Suprapubic skin (tissue), 4 donors: ENCODE measurements at regions not wholly inside any gene's neighbourhood (a gene's known extent, or its start where the extent isn't known, plus 50 kb on each side); places are given as distances from the start of the nearest gene placed in this dataset.
"Not testable (repeated sequence)": the region's sequence is repeated elsewhere in the genome, so short reads cannot be mapped to it uniquely, and the experiment has no call there.

Experiments
- DNase-seq, 2 donors: peaks; one replicate each; pipeline ENCODE4 v3.0.0-alpha.2; 2019; ENCODE audit warnings: low spot score in 2 of 2
- H3K27ac ChIP-seq: fragments of 200-600 bp; sonication (generic); one replicate; pipeline ENCODE4 v1.5.1; 2019
- H3K27me3 ChIP-seq: fragments of 200-600 bp; sonication (generic); one replicate; pipeline ENCODE4 v1.5.1; 2019
- H3K36me3 ChIP-seq: fragments of 200-600 bp; sonication (generic); one replicate; pipeline ENCODE4 v1.5.1; 2019
- H3K4me1 ChIP-seq: fragments of 200-600 bp; sonication (generic); one replicate; pipeline ENCODE4 v1.5.1; 2019
- H3K4me3 ChIP-seq: fragments of 200-600 bp; sonication (generic); one replicate; pipeline ENCODE4 v1.5.1; 2019; ENCODE audit warnings: mild to moderate bottlenecking
- H3K9me3 ChIP-seq: fragments of 200-600 bp; sonication (generic); one replicate; pipeline ENCODE4 v1.5.1; 2019
- EP300 ChIP-seq: sonication (generic); formaldehyde crosslinking; IDR thresholded peaks from one replicate; pipeline ENCODE4 v1.6.1; 2017; ENCODE audit warnings: antibody characterized with exemption
- POLR2A ChIP-seq, 2 donors: fragments of 450-650 bp; IDR thresholded peaks; one replicate each; pipeline ENCODE4 v1.6.1; 2017; ENCODE audit warnings: antibody characterized with exemption in 2 of 2, mild to moderate bottlenecking in 2 of 2, moderate library complexity in 2 of 2
- POLR2AphosphoS5 ChIP-seq, 3 donors: sonication (generic); formaldehyde crosslinking; IDR thresholded peaks; one replicate each; pipeline ENCODE4 v1.6.1; 2017; ENCODE audit warnings: antibody characterized with exemption in 3 of 3
- WGBS: methylation state at CpG from one replicate; pipeline ENCODE4 v1.1.5; 2018; 5-methylcytosine and 5-hydroxymethylcytosine counted together
- TF ChIP-seq, protein P1 (sequence below), 2 donors: fragments of 200-600 bp in 1 of 2; fragments of 450-650 bp in 1 of 2; sonication (generic) in 1 of 2; IDR thresholded peaks; one replicate each; pipeline ENCODE4 v1.5.1; 2016 to 2019; ENCODE audit warnings: antibody characterized with exemption in 2 of 2, mild to moderate bottlenecking in 1 of 2, moderate library complexity in 1 of 2

DNA sequence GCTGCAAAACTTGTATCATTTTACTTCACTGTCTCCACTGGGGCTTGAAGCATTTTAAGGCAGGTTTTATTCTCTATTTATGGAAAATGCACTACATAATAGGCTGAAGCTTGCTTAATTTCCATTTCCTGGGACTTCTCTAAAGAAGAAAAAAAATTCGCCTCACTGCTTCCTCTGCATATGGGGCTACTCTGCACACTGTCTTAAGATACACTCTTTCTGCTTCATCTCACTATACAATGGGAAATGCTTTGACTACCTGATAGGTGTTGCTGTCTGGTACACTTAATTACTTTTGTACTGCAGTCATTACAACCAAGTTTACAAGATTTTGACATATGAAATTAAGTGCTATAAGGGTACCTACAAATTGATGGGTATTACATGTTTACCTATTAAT, 466.0 kb downstream of the KCNJ18 start:
- no peaks in the 10 kb centered on the region for H3K9me3 ChIP-seq
- DNase-seq = no peak
- no peak overlapping the region for H3K27ac ChIP-seq
- no peaks in the 10 kb centered on the region for H3K27me3 ChIP-seq
- H3K4me3 ChIP-seq = no peak overlapping the region
- no peak for TF ChIP-seq POLR2A (IDR thresholded peaks at IDR 0.05)
- TF ChIP-seq EP300 = no peak
- TF ChIP-seq, protein P1, sequence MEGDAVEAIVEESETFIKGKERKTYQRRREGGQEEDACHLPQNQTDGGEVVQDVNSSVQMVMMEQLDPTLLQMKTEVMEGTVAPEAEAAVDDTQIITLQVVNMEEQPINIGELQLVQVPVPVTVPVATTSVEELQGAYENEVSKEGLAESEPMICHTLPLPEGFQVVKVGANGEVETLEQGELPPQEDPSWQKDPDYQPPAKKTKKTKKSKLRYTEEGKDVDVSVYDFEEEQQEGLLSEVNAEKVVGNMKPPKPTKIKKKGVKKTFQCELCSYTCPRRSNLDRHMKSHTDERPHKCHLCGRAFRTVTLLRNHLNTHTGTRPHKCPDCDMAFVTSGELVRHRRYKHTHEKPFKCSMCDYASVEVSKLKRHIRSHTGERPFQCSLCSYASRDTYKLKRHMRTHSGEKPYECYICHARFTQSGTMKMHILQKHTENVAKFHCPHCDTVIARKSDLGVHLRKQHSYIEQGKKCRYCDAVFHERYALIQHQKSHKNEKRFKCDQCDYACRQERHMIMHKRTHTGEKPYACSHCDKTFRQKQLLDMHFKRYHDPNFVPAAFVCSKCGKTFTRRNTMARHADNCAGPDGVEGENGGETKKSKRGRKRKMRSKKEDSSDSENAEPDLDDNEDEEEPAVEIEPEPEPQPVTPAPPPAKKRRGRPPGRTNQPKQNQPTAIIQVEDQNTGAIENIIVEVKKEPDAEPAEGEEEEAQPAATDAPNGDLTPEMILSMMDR (IDR thresholded peaks at IDR 0.05) = no peak
- TF ChIP-seq POLR2AphosphoS5 (IDR thresholded peaks at IDR 0.05) = no peak
- 55% methylated on average over 1 of the region's 1 CpG for WGBS
- no peaks in the 10 kb centered on the region for H3K4me1 ChIP-seq
- no peaks in the 10 kb centered on the region for H3K36me3 ChIP-seq

DNA sequence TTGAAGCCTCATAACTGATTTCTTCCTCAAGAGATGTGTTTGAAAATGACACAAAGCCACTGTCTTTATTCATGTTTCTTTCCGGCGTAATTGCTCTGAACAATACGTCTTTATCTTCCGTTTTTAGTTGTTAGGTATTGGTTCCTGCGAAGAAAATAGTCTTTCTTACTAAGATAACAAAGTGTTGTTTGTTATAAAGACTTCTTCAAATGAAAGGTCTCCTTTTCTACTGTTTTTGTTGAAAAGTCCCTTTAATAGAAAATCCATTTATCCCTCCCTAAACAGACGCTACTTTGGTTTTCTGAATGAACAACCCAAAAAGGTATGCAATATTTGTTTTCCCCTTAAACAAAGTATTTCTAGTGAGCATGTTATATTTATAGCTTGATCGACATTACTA, 469.1 kb downstream of the KCNJ18 start:
- no peaks in the 10 kb centered on the region for H3K4me1 ChIP-seq
- TF ChIP-seq POLR2AphosphoS5 (IDR thresholded peaks at IDR 0.05) = no peak
- no peak for TF ChIP-seq EP300
- TF ChIP-seq, protein P1 (IDR thresholded peaks at IDR 0.05) = no peak
- TF ChIP-seq POLR2A (IDR thresholded peaks at IDR 0.05) = no peak
- no peaks in the 10 kb centered on the region for H3K36me3 ChIP-seq
- WGBS = 88% methylated on average over 7 of the region's 7 CpGs
- no peak for DNase-seq
- H3K9me3 ChIP-seq = no peaks in the 10 kb centered on the region
- H3K4me3 ChIP-seq = no peak overlapping the region
- no peak overlapping the region for H3K27ac ChIP-seq
- H3K27me3 ChIP-seq = no peaks in the 10 kb centered on the region

DNA sequence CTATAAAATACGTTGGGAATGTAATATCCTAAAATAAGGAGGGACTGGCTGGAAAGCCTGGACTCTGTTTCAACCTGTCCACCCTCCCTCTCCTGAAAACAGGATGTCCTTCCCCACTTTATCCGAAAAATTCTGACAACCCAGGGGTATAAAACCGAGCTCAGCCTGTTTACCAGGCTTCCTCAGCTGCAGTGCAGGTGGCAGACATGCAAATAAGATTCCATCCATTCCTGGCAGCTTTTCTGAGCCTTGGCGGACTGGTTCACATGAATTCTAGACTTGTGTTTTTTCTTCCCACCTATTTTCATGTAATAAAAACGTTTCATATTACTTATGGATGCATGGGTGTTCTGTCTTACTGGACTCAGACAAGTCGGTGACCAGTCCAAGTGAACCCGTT, 479.3 kb downstream of the KCNJ18 start:
- H3K27ac ChIP-seq = no peak overlapping the region
- 39% methylated on average over 7 of the region's 7 CpGs for WGBS
- H3K36me3 ChIP-seq = no peaks in the 10 kb centered on the region
- DNase-seq = no peak
- no peaks in the 10 kb centered on the region for H3K4me1 ChIP-seq
- TF ChIP-seq EP300 (no peak), POLR2A (IDR thresholded peaks at IDR 0.05) (no peak), POLR2AphosphoS5 (IDR thresholded peaks at IDR 0.05) (no peak)
- TF ChIP-seq, protein P1 (IDR thresholded peaks at IDR 0.05) = no peak
- peaks cover 3% of the 10 kb centered on the region for H3K9me3 ChIP-seq
- H3K27me3 ChIP-seq = no peaks in the 10 kb centered on the region
- no peak overlapping the region for H3K4me3 ChIP-seq

DNA sequence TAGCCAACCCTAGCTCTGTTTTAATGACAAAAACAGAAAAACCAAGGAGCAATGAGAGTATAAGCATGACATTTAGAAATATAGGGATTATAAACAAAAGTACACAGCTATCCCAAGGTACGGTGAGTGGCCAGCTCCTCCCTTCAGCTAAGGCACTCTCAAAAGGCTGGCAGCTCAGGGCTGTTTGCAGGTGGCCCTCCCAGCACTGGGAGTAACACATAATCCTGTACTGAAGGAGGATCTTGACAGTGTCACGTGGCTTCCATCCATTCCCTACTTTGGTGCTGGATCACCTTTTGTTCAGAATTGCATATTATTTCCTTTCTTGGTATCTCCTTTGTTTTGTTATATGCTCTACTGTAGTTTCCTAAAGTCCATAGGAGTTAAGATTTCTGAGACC, 500.8 kb downstream of the KCNJ18 start:
- H3K27me3 ChIP-seq = no peaks in the 10 kb centered on the region
- TF ChIP-seq POLR2A (IDR thresholded peaks at IDR 0.05) (no peak), EP300 (no peak), POLR2AphosphoS5 (IDR thresholded peaks at IDR 0.05) (no peak)
- TF ChIP-seq, protein P1 (IDR thresholded peaks at IDR 0.05) = no peak
- 65% methylated on average over 2 of the region's 2 CpGs for WGBS
- no peak overlapping the region for H3K4me3 ChIP-seq
- no peaks in the 10 kb centered on the region for H3K36me3 ChIP-seq
- DNase-seq = no peak
- no peaks in the 10 kb centered on the region for H3K9me3 ChIP-seq
- H3K4me1 ChIP-seq = no peaks in the 10 kb centered on the region
- H3K27ac ChIP-seq = no peak overlapping the region

DNA sequence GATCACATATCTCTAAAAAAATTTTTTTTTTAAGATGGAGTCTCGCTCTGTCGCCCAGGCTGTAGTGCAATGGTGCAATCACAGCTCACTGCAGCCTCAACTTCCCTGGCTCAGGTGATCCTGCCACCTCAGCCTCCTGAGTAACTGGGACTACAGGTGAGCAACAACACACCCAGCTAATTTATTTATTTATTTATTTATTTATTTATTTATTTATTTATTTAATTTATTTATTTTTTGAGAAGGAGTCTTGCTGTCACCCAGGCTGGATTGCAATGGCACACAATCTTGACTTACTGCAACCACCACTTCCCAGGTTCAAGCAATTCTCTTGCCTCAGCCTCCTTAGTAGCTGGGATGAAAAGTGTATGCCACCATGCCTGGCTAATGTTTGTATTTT, 507.9 kb downstream of the KCNJ18 start:
- WGBS = 95% methylated on average over 2 of the region's 2 CpGs
- DNase-seq, H3K36me3 ChIP-seq, H3K27me3 ChIP-seq, H3K27ac ChIP-seq, H3K4me1 ChIP-seq, H3K4me3 ChIP-seq, H3K9me3 ChIP-seq: not testable (repeated sequence)

DNA sequence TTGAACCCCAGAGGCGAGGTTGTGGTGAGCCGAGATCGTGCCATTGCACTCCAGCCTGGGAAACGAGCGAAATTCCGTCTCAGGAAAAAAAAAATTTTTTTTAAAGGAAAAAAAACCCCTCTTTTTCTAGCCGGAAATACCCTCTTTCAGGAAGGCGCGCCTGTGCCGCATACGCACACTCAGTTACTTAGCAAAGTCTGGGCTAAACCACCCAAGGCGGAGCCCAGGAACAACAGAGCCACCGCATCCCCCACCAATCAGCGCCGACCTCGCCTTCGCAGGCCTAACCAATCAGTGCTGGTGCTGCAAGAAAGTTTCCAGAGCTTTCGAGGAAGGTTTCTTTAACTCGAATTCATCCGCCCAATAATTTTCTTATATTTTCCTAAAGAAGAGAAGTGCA, 510.4 kb downstream of the KCNJ18 start:
- Histone ChIP-seq H3K4me1 (no peaks in the 10 kb centered on the region), H3K27me3 (no peaks in the 10 kb centered on the region), H3K9me3 (peaks cover 4% of the 10 kb centered on the region), H3K4me3 (no peak overlapping the region), H3K27ac (no peak overlapping the region), H3K36me3 (no peaks in the 10 kb centered on the region)
- 93% methylated on average over 20 of the region's 20 CpGs for WGBS
- TF ChIP-seq, protein P1 (IDR thresholded peaks at IDR 0.05) = no peak
- TF ChIP-seq POLR2A (IDR thresholded peaks at IDR 0.05) (no peak), POLR2AphosphoS5 (IDR thresholded peaks at IDR 0.05) (no peak), EP300 (no peak)
- no peak for DNase-seq
